ENCODE measurements at regions not wholly inside any gene's neighbourhood (a gene's known extent, or its start where the extent isn't known, plus 50 kb on each side); places are given as distances from the start of the nearest gene placed in this dataset.
"Not testable (repeated sequence)": the region's sequence is repeated elsewhere in the genome, so short reads cannot be mapped to it uniquely, and the experiment has no call there.

- DNase-seq (ENCODE audit: low read depth, low spot score): peak; percentile 36
These were observed 772.7 kb downstream of the SEMA5A start for GRCh38 chr5:8773046-8773615.

GRCh38 chr5:8784692-8785091 is 761.2 kb downstream of the SEMA5A start:
- DNase-seq (ENCODE audit: low read depth, low spot score): no peak

GRCh38 chr5:8788246-8788645 is 757.6 kb downstream of the SEMA5A start:
- DNase-seq (ENCODE audit: low read depth, low spot score): no peak

GRCh38 chr5:8805653-8806052 is 740.2 kb downstream of the SEMA5A start:
- no peak for DNase-seq (ENCODE audit: low read depth, low spot score)

GRCh38 chr5:8807636-8808035 is 738.2 kb downstream of the SEMA5A start:
- DNase-seq (ENCODE audit: low read depth, low spot score): peak; percentile 33

GRCh38 chr5:8811581-8811980 is 734.3 kb downstream of the SEMA5A start:
- DNase-seq (ENCODE audit: low read depth, low spot score): no peak

- DNase-seq (ENCODE audit: low read depth, low spot score): no peak
These were observed 732.7 kb downstream of the SEMA5A start for GRCh38 chr5:8813180-8813579.

- no peak for DNase-seq (ENCODE audit: low read depth, low spot score)
These were observed 731.8 kb downstream of the SEMA5A start for GRCh38 chr5:8814105-8814504.

GRCh38 chr5:8824371-8824770 is 721.5 kb downstream of the SEMA5A start:
- DNase-seq (ENCODE audit: low read depth, low spot score): no peak

GRCh38 chr5:8825139-8825757 is 720.6 kb downstream of the SEMA5A start:
- DNase-seq (ENCODE audit: low read depth, low spot score): no peak

GRCh38 chr5:8826508-8826907 is 719.4 kb downstream of the SEMA5A start:
- no peak for DNase-seq (ENCODE audit: low read depth, low spot score)

GRCh38 chr5:8827696-8828095 is 718.2 kb downstream of the SEMA5A start:
- no peak for DNase-seq (ENCODE audit: low read depth, low spot score)

GRCh38 chr5:8828596-8829322 is 717.1 kb downstream of the SEMA5A start:
- peak; percentile 32 for DNase-seq (ENCODE audit: low read depth, low spot score)

GRCh38 chr5:8829323-8830029 is 716.4 kb downstream of the SEMA5A start:
- peak; percentile 96 for DNase-seq (ENCODE audit: low read depth, low spot score)

- DNase-seq (ENCODE audit: low read depth, low spot score): no peak
These were observed 714.6 kb downstream of the SEMA5A start for GRCh38 chr5:8831251-8831650.

GRCh38 chr5:8831854-8832253 is 714.0 kb downstream of the SEMA5A start:
- no peak for DNase-seq (ENCODE audit: low read depth, low spot score)

- DNase-seq (ENCODE audit: low read depth, low spot score): no peak
These were observed 706.4 kb downstream of the SEMA5A start for GRCh38 chr5:8839361-8840055.

GRCh38 chr5:8840237-8840636 is 705.6 kb downstream of the SEMA5A start:
- DNase-seq (ENCODE audit: low read depth, low spot score): no peak

- not testable (repeated sequence) for DNase-seq (ENCODE audit: low read depth, low spot score)
These were observed 705.1 kb downstream of the SEMA5A start for GRCh38 chr5:8840746-8841145.

- DNase-seq (ENCODE audit: low read depth, low spot score): no peak
These were observed 702.8 kb downstream of the SEMA5A start for GRCh38 chr5:8842971-8843551.

- DNase-seq (ENCODE audit: low read depth, low spot score): peak; percentile 82
These were observed 702.1 kb downstream of the SEMA5A start for GRCh38 chr5:8843771-8844170.
